Nephron progenitor cell (in vitro differentiated cells): ENCODE measurements at regions not wholly inside any gene's neighbourhood (a gene's known extent, or its start where the extent isn't known, plus 50 kb on each side); places are given as distances from the start of the nearest gene placed in this dataset.

Experiments used
- DNase-seq: peaks from one replicate; pipeline ENCODE4 v3.0.0; 2021
- H3K27ac Mint-ChIP-seq: 2 replicates; pipeline ENCODE4 v1.8.0; 2021; ENCODE audit warnings: mild to moderate bottlenecking, moderate library complexity, mixed read lengths
- H3K27me3 Mint-ChIP-seq: 2 replicates; pipeline ENCODE4 v1.8.0; 2021; ENCODE audit warnings: mild to moderate bottlenecking, low read depth, mixed read lengths; ENCODE audit not compliant: poor library complexity
- H3K36me3 Mint-ChIP-seq: 2 replicates; pipeline ENCODE4 v1.8.0; 2021; ENCODE audit warnings: low read depth, mixed read lengths
- H3K4me1 Mint-ChIP-seq: 2 replicates; pipeline ENCODE4 v1.8.0; 2021; ENCODE audit warnings: mixed read lengths
- H3K4me3 Mint-ChIP-seq: 2 replicates; pipeline ENCODE4 v1.8.0; 2021; ENCODE audit warnings: mild to moderate bottlenecking, moderate library complexity, mixed read lengths
- H3K9me3 Mint-ChIP-seq: 2 replicates; pipeline ENCODE4 v1.8.0; 2021; ENCODE audit warnings: mild to moderate bottlenecking, moderate library complexity, mixed read lengths
- CTCF ChIP-seq: fragments of 200-600 bp; sonication (generic); IDR thresholded peaks from 2 replicates; pipeline ENCODE4 v1.5.0; 2021; ENCODE audit warnings: antibody characterized with exemption

- no peak for TF ChIP-seq CTCF
- DNase-seq: no peak
- Mint-ChIP-seq H3K36me3 (peaks cover 9% of the 10 kb centered on the region), H3K27me3 (no peaks in the 10 kb centered on the region), H3K4me1 (peaks cover 52% of the 10 kb centered on the region), H3K4me3 (no peak overlapping the region), H3K27ac (no peak overlapping the region), H3K9me3 (peaks cover 17% of the 10 kb centered on the region)
Measured at GRCh38 chr9:2263665-2264064, 248.5 kb downstream of the SMARCA2 start.

- DNase-seq: no peak
Measured at GRCh38 chr9:2264081-2264480, 248.9 kb downstream of the SMARCA2 start.

GRCh38 chr9:2267181-2267745 is 252.1 kb downstream of the SMARCA2 start:
- no peak for TF ChIP-seq CTCF
- no peak for DNase-seq
- H3K9me3 Mint-ChIP-seq: peaks cover 17% of the 10 kb centered on the region
- H3K4me1 Mint-ChIP-seq: peaks cover 33% of the 10 kb centered on the region
- peaks cover 9% of the 10 kb centered on the region for H3K36me3 Mint-ChIP-seq
- peaks cover 3% of the 10 kb centered on the region for H3K27me3 Mint-ChIP-seq
- H3K4me3 Mint-ChIP-seq: no peak overlapping the region
- peak overlapping the region; percentile 52 for H3K27ac Mint-ChIP-seq

More at GRCh38 chr9:2264081-2264480, 248.9 kb downstream of the SMARCA2 start:
- Mint-ChIP-seq H3K9me3 (peaks cover 17% of the 10 kb centered on the region), H3K4me3 (no peak overlapping the region), H3K4me1 (peaks cover 52% of the 10 kb centered on the region), H3K27me3 (no peaks in the 10 kb centered on the region), H3K27ac (no peak overlapping the region), H3K36me3 (peaks cover 9% of the 10 kb centered on the region)
- TF ChIP-seq CTCF: no peak

- Mint-ChIP-seq H3K36me3 (no peaks in the 10 kb centered on the region), H3K27ac (no peak overlapping the region)
Measured at GRCh38 chr9:2269778-2270177, 254.6 kb downstream of the SMARCA2 start.

GRCh38 chr9:2270565-2270964 is 255.4 kb downstream of the SMARCA2 start:
- Mint-ChIP-seq H3K4me3 (no peak overlapping the region), H3K27ac (no peak overlapping the region), H3K36me3 (no peaks in the 10 kb centered on the region), H3K27me3 (peaks cover 7% of the 10 kb centered on the region), H3K4me1 (peaks cover 29% of the 10 kb centered on the region), H3K9me3 (no peaks in the 10 kb centered on the region)
- DNase-seq: no peak
- no peak for TF ChIP-seq CTCF

More at GRCh38 chr9:2269778-2270177, 254.6 kb downstream of the SMARCA2 start:
- peaks cover 23% of the 10 kb centered on the region for H3K4me1 Mint-ChIP-seq
- H3K27me3 Mint-ChIP-seq: peaks cover 7% of the 10 kb centered on the region
- no peak overlapping the region for H3K4me3 Mint-ChIP-seq
- no peak for TF ChIP-seq CTCF
- no peak for DNase-seq
- peaks cover 3% of the 10 kb centered on the region for H3K9me3 Mint-ChIP-seq

GRCh38 chr9:2271426-2271825 is 256.3 kb downstream of the SMARCA2 start:
- Mint-ChIP-seq H3K36me3 (no peaks in the 10 kb centered on the region), H3K27ac (no peak overlapping the region), H3K4me1 (peaks cover 37% of the 10 kb centered on the region), H3K9me3 (peaks cover under 1% of the 10 kb centered on the region), H3K27me3 (peaks cover 7% of the 10 kb centered on the region), H3K4me3 (no peak overlapping the region)
- no peak for TF ChIP-seq CTCF
- DNase-seq: no peak
